ENCODE measurements at regions not wholly inside any gene's neighbourhood (a gene's known extent, or its start where the extent isn't known, plus 50 kb on each side); places are given as distances from the start of the nearest gene placed in this dataset.
A peak's percentile ranks its signal among the peaks of the same experiment; 100 is the strongest.

GRCh38 chr13:86446311-86446710 is 647.1 kb upstream of the SLITRK6 start:
- Mint-ChIP-seq H3K27ac (peak overlapping the region; percentile 21), H3K4me1 (peaks cover 9% of the 10 kb centered on the region), H3K4me3 (no peak overlapping the region), H3K27me3 (ENCODE audit: low read depth) (no peaks in the 10 kb centered on the region), H3K9me3 (no peaks in the 10 kb centered on the region), H3K36me3 (no peaks in the 10 kb centered on the region)
- DNase-seq (ENCODE audit: low spot score in 2 of 2, unreplicated experiment in 2 of 2), result no peak
- TF ChIP-seq, protein P1, sequence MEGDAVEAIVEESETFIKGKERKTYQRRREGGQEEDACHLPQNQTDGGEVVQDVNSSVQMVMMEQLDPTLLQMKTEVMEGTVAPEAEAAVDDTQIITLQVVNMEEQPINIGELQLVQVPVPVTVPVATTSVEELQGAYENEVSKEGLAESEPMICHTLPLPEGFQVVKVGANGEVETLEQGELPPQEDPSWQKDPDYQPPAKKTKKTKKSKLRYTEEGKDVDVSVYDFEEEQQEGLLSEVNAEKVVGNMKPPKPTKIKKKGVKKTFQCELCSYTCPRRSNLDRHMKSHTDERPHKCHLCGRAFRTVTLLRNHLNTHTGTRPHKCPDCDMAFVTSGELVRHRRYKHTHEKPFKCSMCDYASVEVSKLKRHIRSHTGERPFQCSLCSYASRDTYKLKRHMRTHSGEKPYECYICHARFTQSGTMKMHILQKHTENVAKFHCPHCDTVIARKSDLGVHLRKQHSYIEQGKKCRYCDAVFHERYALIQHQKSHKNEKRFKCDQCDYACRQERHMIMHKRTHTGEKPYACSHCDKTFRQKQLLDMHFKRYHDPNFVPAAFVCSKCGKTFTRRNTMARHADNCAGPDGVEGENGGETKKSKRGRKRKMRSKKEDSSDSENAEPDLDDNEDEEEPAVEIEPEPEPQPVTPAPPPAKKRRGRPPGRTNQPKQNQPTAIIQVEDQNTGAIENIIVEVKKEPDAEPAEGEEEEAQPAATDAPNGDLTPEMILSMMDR (IDR thresholded peaks at IDR 0.05; ENCODE audit: unreplicated experiment), result no peak

DNA sequence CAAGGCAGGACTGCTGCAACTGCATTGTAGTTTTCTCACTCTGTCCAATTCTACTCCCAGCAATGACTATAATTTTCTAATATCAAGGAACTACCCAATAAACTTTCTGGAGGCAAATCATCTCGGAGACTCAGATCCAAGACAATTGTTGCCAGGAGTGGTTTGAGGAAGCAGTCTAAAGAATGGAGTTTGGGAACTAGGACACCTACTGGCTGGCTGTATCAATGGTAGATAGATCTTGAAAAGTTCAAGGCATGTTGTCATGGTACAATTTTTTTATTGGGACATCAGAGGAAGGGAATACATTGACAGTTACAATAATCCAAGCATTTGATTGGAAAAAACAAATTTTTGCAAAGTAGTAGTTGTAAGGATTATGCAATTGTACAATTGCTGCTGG is 648.3 kb upstream of the SLITRK6 start:
- Mint-ChIP-seq H3K4me3 (no peak overlapping the region), H3K4me1 (peaks cover 12% of the 10 kb centered on the region), H3K27me3 (ENCODE audit: low read depth) (no peaks in the 10 kb centered on the region), H3K27ac (no peak overlapping the region), H3K36me3 (no peaks in the 10 kb centered on the region), H3K9me3 (no peaks in the 10 kb centered on the region)
- DNase-seq (ENCODE audit: low spot score in 2 of 2, unreplicated experiment in 2 of 2), result no peak
- TF ChIP-seq, protein P1 (IDR thresholded peaks at IDR 0.05; ENCODE audit: unreplicated experiment), result no peak

- no peaks in the 10 kb centered on the region for H3K9me3 Mint-ChIP-seq
- H3K36me3 Mint-ChIP-seq, result no peaks in the 10 kb centered on the region
- no peak overlapping the region for H3K4me3 Mint-ChIP-seq
- no peaks in the 10 kb centered on the region for H3K27me3 Mint-ChIP-seq (ENCODE audit: low read depth)
- H3K4me1 Mint-ChIP-seq, result no peaks in the 10 kb centered on the region
- no peak overlapping the region for H3K27ac Mint-ChIP-seq
- TF ChIP-seq, protein P1 (IDR thresholded peaks at IDR 0.05; ENCODE audit: unreplicated experiment), result no peak
- DNase-seq (ENCODE audit: low spot score in 2 of 2, unreplicated experiment in 2 of 2), result no peak
These were observed 662.8 kb upstream of the SLITRK6 start for GRCh38 chr13:86462011-86462410.

DNA sequence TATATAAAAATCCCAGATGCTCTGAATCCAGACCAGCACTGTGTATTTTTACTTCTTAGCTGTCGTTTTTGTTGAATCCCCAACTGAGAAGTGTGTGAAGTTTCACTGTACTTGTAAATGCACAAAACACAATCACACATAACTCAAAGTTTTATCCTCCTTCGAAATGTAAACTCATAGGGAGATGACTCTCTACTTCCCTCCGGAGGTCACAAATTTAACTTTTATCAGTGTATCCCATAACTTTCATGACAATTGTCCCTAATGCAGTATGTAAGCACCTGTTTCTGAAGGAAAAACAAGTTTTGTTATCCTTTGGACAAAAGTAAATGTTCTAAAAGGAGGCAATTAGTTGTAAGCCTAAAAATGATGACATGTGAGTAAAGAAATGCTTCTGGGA is 665.0 kb upstream of the SLITRK6 start:
- TF ChIP-seq, protein P1 (IDR thresholded peaks at IDR 0.05; ENCODE audit: unreplicated experiment), result no peak
- no peaks in the 10 kb centered on the region for H3K4me1 Mint-ChIP-seq
- H3K9me3 Mint-ChIP-seq, result peaks cover 16% of the 10 kb centered on the region
- H3K27me3 Mint-ChIP-seq (ENCODE audit: low read depth), result no peaks in the 10 kb centered on the region
- no peak overlapping the region for H3K4me3 Mint-ChIP-seq
- H3K36me3 Mint-ChIP-seq, result no peaks in the 10 kb centered on the region
- H3K27ac Mint-ChIP-seq, result no peak overlapping the region
- no peak for DNase-seq (ENCODE audit: low spot score in 2 of 2, unreplicated experiment in 2 of 2)

GRCh38 chr13:86474971-86475370 is 675.8 kb upstream of the SLITRK6 start:
- H3K27me3 Mint-ChIP-seq (ENCODE audit: low read depth), result no peaks in the 10 kb centered on the region
- H3K4me3 Mint-ChIP-seq, result no peak overlapping the region

More at GRCh38 chr13:86474971-86475370, 675.8 kb upstream of the SLITRK6 start:
- H3K36me3 Mint-ChIP-seq, result no peaks in the 10 kb centered on the region
- H3K9me3 Mint-ChIP-seq, result no peaks in the 10 kb centered on the region
- H3K4me1 Mint-ChIP-seq, result no peaks in the 10 kb centered on the region
- no peak overlapping the region for H3K27ac Mint-ChIP-seq
- no peak for DNase-seq (ENCODE audit: low spot score in 2 of 2, unreplicated experiment in 2 of 2)
- TF ChIP-seq, protein P1 (IDR thresholded peaks at IDR 0.05; ENCODE audit: unreplicated experiment), result no peak

All from mesothelial cell of epicardium (in vitro differentiated cells).